Stimulated activated CD8-positive, alpha-beta memory T cell treated with anti-CD3 and anti-CD28 coated beads, Interleukin-7, amount 100 ng/mL, for 1 hour (primary cell): ENCODE measurements at regions not wholly inside any gene's neighbourhood (a gene's known extent, or its start where the extent isn't known, plus 50 kb on each side); places are given as distances from the start of the nearest gene placed in this dataset.
"Not testable (repeated sequence)": the region's sequence is repeated elsewhere in the genome, so short reads cannot be mapped to it uniquely, and the experiment has no call there.

Experiments
- DNase-seq, 2 donors: peaks; one replicate each; pipeline ENCODE4 v3.0.0-alpha.2; 2020; ENCODE audit warnings: low read depth in 2 of 2

GRCh38 chr15:36175186-36175740, 404.2 kb upstream of the CDIN1 start:
- no peak for DNase-seq

GRCh38 chr15:36175741-36176291, 403.6 kb upstream of the CDIN1 start:
- no peak for DNase-seq

GRCh38 chr15:36177590-36178302, 401.7 kb upstream of the CDIN1 start:
- no peak for DNase-seq

DNA sequence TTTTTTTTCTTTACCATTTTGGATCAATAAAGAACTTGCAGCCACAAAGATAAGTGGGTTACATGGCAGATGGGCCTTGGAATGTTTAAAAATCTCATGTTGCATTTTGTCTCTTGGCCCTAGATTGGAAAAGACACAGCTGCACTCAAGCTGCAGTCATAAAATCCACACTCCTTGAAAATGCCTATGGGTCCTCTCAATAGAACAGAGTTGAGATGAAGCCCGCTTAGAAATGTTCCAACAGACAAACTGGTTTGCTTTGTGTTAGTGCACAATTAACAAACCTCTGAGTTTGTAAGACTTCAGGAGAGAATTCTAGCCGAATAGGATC, 401.2 kb upstream of the CDIN1 start:
- DNase-seq: no peak

GRCh38 chr15:36183201-36183600, 396.2 kb upstream of the CDIN1 start:
- DNase-seq: no peak

DNA sequence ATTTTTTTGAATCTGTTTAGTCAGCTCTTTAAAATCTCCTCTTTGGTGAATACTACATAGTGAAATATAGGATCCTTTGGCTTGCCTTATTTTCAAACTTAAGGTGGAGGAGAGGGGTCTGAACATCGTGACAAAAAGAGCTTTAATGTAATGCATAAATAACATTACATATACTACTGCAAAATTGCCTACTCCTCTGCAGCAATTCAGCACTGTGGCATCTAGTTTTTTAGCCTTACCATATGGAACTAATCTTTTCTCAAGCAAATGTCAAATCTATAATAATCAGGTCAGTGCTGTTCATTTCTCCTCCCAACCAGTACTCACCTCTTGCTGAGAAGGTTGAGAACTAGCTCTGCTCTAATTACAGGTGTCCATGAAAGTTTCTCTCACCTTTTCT, 394.0 kb upstream of the CDIN1 start:
- DNase-seq: no peak

DNA sequence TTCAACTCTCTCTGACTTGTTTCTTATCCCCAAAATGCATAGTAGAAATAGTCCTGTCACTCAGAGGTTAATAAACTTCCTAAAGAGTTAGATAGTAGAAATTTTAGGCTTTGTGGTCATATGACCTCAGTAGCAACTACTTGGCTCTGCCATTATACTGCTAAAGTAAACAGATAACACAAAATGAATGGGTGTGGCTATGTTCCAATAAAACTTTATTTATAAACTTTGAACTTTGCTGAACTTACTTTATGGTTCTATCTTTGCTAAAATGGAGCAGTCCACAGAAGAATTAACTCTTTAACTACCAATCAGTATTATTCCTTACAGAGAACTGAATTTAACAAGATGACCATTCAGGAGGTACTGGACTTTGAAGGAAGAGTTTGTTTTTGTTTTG, 393.6 kb upstream of the CDIN1 start:
- no peak for DNase-seq

GRCh38 chr15:36186376-36186775, 393.1 kb upstream of the CDIN1 start:
- no peak for DNase-seq

- DNase-seq: no peak
These were observed 388.0 kb upstream of the CDIN1 start for GRCh38 chr15:36191459-36191858.

DNA sequence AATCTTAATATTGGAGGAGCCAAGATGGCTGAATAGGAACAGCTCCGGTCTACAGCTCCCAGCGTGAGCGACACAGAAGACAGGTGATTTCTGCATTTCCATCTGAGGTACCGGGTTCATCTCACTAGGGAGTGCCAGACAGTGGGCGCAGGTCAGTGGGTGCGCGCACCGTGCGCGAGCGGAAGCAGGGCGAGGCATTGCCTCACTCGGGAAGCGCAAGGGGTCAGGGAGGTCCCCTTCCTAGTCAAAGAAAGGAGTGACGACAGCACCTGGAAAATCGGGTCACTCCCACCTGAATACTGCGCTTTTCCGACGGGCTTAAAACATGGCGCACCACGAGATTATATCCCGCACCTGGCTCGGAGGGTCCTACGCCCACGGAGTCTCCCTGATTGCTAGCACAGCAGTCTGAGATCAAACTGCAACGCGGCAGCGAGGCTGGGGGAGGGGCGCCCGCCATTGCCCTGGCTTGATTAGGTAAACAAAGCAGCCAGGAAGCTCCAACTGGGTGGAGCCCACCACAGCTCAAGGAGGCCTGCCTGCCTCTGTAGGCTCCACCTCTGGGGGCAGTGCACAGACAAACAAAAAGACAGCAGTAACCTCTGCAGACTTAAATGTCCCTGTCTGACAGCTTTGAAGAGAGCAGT, 383.9 kb upstream of the CDIN1 start:
- not testable (repeated sequence) for DNase-seq

GRCh38 chr15:36208868-36209582, 370.4 kb upstream of the CDIN1 start:
- DNase-seq: no peak

- no peak for DNase-seq
These were observed 369.0 kb upstream of the CDIN1 start for GRCh38 chr15:36210426-36210825.

DNA sequence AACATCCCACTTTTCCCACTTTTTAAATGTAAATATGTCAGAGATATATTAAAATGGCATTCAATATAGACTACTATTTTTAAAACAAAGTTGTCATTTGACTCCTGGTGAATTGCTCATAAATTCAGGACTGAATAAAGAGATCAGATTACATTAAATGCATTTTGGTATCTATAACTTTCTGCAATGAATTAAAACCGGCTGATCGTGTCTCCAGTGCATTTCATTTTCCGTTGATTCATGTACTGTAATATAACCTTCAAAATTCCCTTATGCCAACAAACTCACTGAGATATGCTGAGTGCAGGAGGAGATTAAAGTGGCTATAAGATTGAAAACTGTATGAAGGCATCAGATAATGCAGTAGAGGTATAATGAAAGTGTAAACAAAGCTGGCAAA, 361.1 kb upstream of the CDIN1 start:
- DNase-seq: no peak

- no peak for DNase-seq
These were observed 360.4 kb upstream of the CDIN1 start for GRCh38 chr15:36218991-36219390.

GRCh38 chr15:36221992-36222391, 357.4 kb upstream of the CDIN1 start:
- no peak for DNase-seq

GRCh38 chr15:36230776-36231175, 348.6 kb upstream of the CDIN1 start:
- no peak for DNase-seq

DNA sequence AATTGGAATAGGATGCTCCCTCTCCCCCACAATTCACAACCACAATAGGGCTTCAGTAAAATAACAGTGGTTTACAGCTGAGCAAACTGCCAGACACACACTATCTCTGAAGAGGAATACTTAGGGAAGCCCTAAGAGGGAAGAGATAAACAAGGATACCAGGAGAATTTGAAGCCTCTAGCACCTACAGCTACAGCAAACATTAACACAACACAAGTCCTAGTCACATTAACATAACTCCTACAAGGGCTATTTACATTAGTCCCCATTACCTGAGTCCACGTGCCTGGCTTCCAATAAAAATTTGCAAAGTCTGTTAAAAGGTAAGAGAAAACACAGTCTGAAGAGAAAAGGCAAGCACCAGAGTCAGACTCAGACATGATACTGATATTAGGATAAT, 346.9 kb upstream of the CDIN1 start:
- no peak for DNase-seq

DNA sequence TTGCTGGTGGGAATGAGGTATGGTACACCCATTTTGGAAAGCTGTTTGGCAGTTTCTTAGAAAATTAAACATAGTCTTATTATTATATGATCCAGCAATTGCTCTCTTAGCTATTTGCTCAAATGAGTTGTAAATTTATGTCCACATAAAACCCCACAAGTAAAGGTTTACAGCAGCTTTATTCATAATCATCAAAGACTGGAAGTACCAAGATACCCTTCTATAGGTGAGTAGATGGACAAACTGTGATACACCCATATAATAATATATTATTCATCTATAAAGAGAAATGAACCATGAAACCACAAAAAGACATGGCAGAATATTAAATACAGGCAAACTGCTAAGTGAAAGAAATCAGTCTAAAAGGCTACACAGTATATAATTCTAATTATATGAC, 344.7 kb upstream of the CDIN1 start:
- DNase-seq: no peak

- DNase-seq: no peak
These were observed 344.3 kb upstream of the CDIN1 start for GRCh38 chr15:36235173-36235572.

DNA sequence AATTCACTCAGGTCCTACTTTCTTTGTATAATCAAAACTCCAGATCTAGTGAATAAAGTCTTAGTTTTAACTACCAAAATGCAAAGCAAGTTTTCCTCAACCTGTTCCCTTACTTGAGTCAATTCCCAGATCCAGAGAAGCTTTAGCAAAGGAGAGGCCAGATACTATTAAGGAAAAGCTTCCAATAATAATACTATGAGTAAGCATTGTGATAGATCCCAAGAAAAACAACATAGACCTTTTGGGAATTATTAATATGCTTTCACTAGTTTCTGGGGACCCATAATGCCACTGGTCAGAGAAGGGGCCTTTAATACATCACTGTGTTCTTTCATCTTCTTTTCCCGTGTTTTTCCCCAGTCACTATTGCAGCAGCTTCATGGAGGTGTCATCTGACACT, 339.9 kb upstream of the CDIN1 start:
- no peak for DNase-seq

DNA sequence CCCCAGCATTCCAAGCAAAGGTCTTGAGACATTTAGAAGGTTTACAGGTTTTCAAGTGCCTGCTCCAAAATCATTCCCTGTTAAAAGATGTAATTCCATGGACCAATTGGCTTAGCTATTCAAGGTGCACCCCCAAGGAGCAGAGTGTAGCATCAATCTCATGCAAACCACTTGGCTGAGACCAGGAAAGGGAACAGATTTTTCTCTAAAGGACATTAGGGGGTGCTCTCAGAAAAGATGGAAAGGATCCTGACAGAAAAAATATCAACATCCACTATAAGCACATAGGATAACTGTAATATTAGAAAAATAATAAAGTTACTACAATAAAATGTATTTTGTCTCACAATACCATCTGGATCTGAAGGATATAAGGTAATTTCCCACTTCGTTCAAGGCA, 328.0 kb upstream of the CDIN1 start:
- no peak for DNase-seq

DNA sequence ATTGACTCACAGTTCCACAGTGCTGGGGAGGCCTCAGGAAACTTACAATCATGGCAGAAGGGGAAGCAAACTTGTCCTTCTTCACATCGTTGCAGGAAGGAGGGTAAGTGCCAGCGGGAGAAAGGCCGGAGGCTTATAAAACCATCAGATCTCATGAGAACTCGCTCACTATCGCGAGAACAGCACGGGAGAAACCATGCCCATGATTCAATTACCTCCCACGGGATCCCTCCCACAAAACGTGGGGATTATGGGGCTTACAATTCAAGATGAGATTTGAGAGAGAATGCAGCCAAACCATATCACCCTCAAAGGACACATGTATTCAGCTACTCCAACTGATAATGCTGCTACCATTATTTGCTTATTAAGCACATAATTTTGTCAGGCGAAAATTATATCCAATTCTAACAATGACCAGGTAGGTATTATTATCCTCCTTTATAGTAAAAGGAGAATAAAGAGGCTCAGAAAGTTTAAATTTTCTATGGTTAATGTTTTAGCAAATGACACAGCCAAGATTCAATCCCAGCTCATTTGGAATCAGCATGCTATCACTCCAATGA, 327.2 kb upstream of the CDIN1 start:
- DNase-seq: no peak
